Left lung (tissue), 4 donors: ENCODE measurements at regions not wholly inside any gene's neighbourhood (a gene's known extent, or its start where the extent isn't known, plus 50 kb on each side); places are given as distances from the start of the nearest gene placed in this dataset.
A peak's percentile ranks its signal among the peaks of the same experiment; 100 is the strongest.

Experiments used
- ATAC-seq: fragments of 200-7000 bp; cut with Tn5 transposase; one replicate; pipeline ENCODE4 v1.9.1; 2020; ENCODE audit warnings: moderate library complexity
- DNase-seq, 4 donors: peaks; one replicate each; pipeline ENCODE4 v3.0.0-alpha.2; 2013 to 2020
- H3K27ac ChIP-seq, 2 donors: fragments of 200-600 bp; sonication (generic) in 1 of 2; one replicate each; pipeline versions ENCODE4 v1.5.0 to v1.8.0; 2020 to 2021
- H3K27me3 ChIP-seq, 2 donors: fragments of 200-600 bp; sonication (generic) in 1 of 2; one replicate each; pipeline versions ENCODE4 v1.5.0 to v1.8.0; 2020 to 2021
- H3K36me3 ChIP-seq, 2 donors: fragments of 200-600 bp; sonication (generic) in 1 of 2; one replicate each; pipeline versions ENCODE4 v1.5.0 to v1.8.0; 2020 to 2021
- H3K4me1 ChIP-seq, 2 donors: fragments of 200-600 bp; one replicate each; pipeline ENCODE4 v1.8.0; 2021
- H3K4me3 ChIP-seq, 2 donors: fragments of 200-600 bp; sonication (generic) in 1 of 2; one replicate each; pipeline versions ENCODE4 v1.5.0 to v1.8.0; 2020 to 2021; ENCODE audit warnings: mild to moderate bottlenecking in 1 of 2
- H3K9me3 ChIP-seq, 2 donors: fragments of 200-600 bp; sonication (generic) in 1 of 2; one replicate each; pipeline versions ENCODE4 v1.5.0 to v1.8.0; 2020 to 2021
- CTCF ChIP-seq, 2 donors: fragments of 200-600 bp; sonication (generic) in 1 of 2; IDR thresholded peaks; one replicate each; pipeline versions ENCODE4 v1.5.0 to v1.8.0; 2021; ENCODE audit warnings: antibody characterized with exemption in 2 of 2
- intact Hi-C, 2 donors: fragments of 100-400 bp; cut with DNase I; formaldehyde crosslinking; loops; one replicate each; pipeline versions ENCODE4 v1.11.2 to v1.14.2; 2022
- donor health status: DM: no; HTN: yes; CAD: no.
- donor health status: DM: no; HTN: no; CAD: no.

GRCh38 chrX:20802036-20802435, 535.3 kb upstream of the RPS6KA3 start:
- Histone ChIP-seq H3K27ac (no peak overlapping the region), H3K9me3 (no peaks in the 10 kb centered on the region), H3K4me1 (no peaks in the 10 kb centered on the region), H3K36me3 (no peaks in the 10 kb centered on the region), H3K4me3 (no peak overlapping the region), H3K27me3 (no peaks in the 10 kb centered on the region)
- ATAC-seq (no peak), DNase-seq (no peak)
- intact Hi-C loops, result no loop called here
- no peak for TF ChIP-seq CTCF (IDR thresholded peaks at IDR 0.05)

- Histone ChIP-seq H3K9me3 (no peaks in the 10 kb centered on the region), H3K4me3 (no peak overlapping the region), H3K36me3 (no peaks in the 10 kb centered on the region), H3K4me1 (no peaks in the 10 kb centered on the region), H3K27ac (no peak overlapping the region), H3K27me3 (no peaks in the 10 kb centered on the region)
- no peak for TF ChIP-seq CTCF (IDR thresholded peaks at IDR 0.05)
- no peak for DNase-seq
- ATAC-seq, result no peak
- intact Hi-C loops, result no loop called here
Measured at GRCh38 chrX:20796450-20796849, 529.7 kb upstream of the RPS6KA3 start.

- no peaks in the 10 kb centered on the region for H3K9me3 ChIP-seq
- H3K4me3 ChIP-seq, result no peak overlapping the region
- H3K27ac ChIP-seq, result no peak overlapping the region
- intact Hi-C loops, result no loop called here
- no peaks in the 10 kb centered on the region for H3K27me3 ChIP-seq
- ATAC-seq (no peak), DNase-seq (no peak)
- no peaks in the 10 kb centered on the region for H3K36me3 ChIP-seq
- TF ChIP-seq CTCF (IDR thresholded peaks at IDR 0.05), result no peak
- no peaks in the 10 kb centered on the region for H3K4me1 ChIP-seq
Measured at GRCh38 chrX:20789103-20789502, 522.4 kb upstream of the RPS6KA3 start.

- H3K9me3 ChIP-seq, result no peaks in the 10 kb centered on the region
- no peaks in the 10 kb centered on the region for H3K4me1 ChIP-seq
- DNase-seq (peak in 2 of 4 donors; percentile 15 to 17), ATAC-seq (no peak)
- H3K27ac ChIP-seq, result no peak overlapping the region
- TF ChIP-seq CTCF (IDR thresholded peaks at IDR 0.05), result no peak
- intact Hi-C loops, result no loop called here
- no peak overlapping the region for H3K4me3 ChIP-seq
- H3K27me3 ChIP-seq, result no peaks in the 10 kb centered on the region
- no peaks in the 10 kb centered on the region for H3K36me3 ChIP-seq
Measured at GRCh38 chrX:20767346-20767745, 500.6 kb upstream of the RPS6KA3 start.

- no peak for DNase-seq
- Histone ChIP-seq H3K4me1 (no peaks in the 10 kb centered on the region), H3K27ac (no peak overlapping the region)
Measured at GRCh38 chrX:20756585-20756984, 489.9 kb upstream of the RPS6KA3 start.

More at GRCh38 chrX:20756585-20756984, 489.9 kb upstream of the RPS6KA3 start:
- peak; percentile 78 for ATAC-seq
- no peaks in the 10 kb centered on the region for H3K9me3 ChIP-seq
- no peak for TF ChIP-seq CTCF (IDR thresholded peaks at IDR 0.05)
- H3K4me3 ChIP-seq, result no peak overlapping the region
- H3K27me3 ChIP-seq, result no peaks in the 10 kb centered on the region
- H3K36me3 ChIP-seq, result no peaks in the 10 kb centered on the region
- intact Hi-C loops, result no loop called here
